ENCODE measurements at regions not wholly inside any gene's neighbourhood (a gene's known extent, or its start where the extent isn't known, plus 50 kb on each side); places are given as distances from the start of the nearest gene placed in this dataset.
A peak's percentile ranks its signal among the peaks of the same experiment; 100 is the strongest.
"Not testable (repeated sequence)": the region's sequence is repeated elsewhere in the genome, so short reads cannot be mapped to it uniquely, and the experiment has no call there.

GRCh38 chr21:33971492-33972013 lies 55.9 kb upstream of the ATP5PO start:
- no peak for DNase-seq

- DNase-seq, result no peak
Observed at GRCh38 chr21:33969581-33969980, 54.0 kb upstream of the ATP5PO start.

DNA sequence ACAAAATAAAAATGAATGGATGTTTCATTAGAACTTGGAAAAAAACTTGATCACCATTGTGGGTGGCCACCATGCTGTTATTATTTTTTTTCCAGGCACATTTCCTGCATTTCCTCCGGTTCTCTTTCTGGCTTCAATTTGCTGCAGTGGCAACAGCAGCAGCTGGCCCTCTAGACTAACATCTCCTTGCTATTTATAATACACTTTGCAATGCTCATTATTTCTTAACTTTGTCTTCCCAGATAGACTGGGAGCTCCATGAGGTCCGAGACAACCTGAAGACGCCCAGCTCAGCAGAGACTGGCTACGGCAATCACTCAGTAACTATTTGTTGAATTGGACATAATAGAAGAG lies 53.4 kb upstream of the ATP5PO start:
- no peak for DNase-seq

- DNase-seq, result peak in 1 of 2 donors; percentile 16
Observed at GRCh38 chr21:33968080-33968994, 52.7 kb upstream of the ATP5PO start.

GRCh38 chr21:33967086-33967571 lies 51.5 kb upstream of the ATP5PO start:
- no peak for DNase-seq

GRCh38 chr21:33966324-33966949 lies 50.8 kb upstream of the ATP5PO start:
- no peak for DNase-seq

- DNase-seq, result not testable (repeated sequence)
Observed at GRCh38 chr21:33965662-33966061, 50.1 kb upstream of the ATP5PO start.
